ENCODE measurements at regions not wholly inside any gene's neighbourhood (a gene's known extent, or its start where the extent isn't known, plus 50 kb on each side); places are given as distances from the start of the nearest gene placed in this dataset.

DNA sequence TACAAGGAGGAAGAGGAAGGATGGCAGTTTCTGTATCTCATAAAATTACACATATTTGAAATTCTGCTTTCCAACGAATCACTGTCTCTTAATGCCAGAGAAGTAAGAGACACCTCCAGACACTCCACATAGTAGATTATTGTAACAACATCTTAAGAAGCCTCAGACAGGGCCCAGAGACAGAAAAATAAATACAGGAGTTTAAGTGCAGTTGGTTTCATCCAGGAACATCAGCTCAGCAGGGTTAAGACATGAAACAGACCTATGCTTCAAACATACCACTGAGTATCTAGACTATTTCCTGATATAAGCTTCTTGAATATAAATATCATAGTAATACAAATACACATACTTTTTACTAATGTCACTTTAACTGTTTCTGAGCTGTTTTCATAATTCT lies 290.3 kb downstream of the ADAMTS20 start:
- H3K36me3 ChIP-seq (ENCODE audit: control insufficient read depth in 2 of 2, insufficient read depth in 1 of 2, low read length in 2 of 2): no peaks in the 10 kb centered on the region; a peak in 1 of 3 replicates
- H3K4me1 ChIP-seq (ENCODE audit: control insufficient read depth, insufficient read depth, low read length): no peaks in the 10 kb centered on the region
- H3K9me3 ChIP-seq (ENCODE audit: control insufficient read depth, insufficient read depth, low read depth, low read length): no peaks in the 10 kb centered on the region
- CTCF ChIA-PET: no interaction called here
- no peak overlapping the region for H3K27ac ChIP-seq (ENCODE audit: extremely low read depth, low read depth, low read length)
- POLR2A ChIA-PET: no interaction called here
- no peak overlapping the region for H3K4me3 ChIP-seq (ENCODE audit: low read depth, low read length)
- TF ChIP-seq, protein P1, sequence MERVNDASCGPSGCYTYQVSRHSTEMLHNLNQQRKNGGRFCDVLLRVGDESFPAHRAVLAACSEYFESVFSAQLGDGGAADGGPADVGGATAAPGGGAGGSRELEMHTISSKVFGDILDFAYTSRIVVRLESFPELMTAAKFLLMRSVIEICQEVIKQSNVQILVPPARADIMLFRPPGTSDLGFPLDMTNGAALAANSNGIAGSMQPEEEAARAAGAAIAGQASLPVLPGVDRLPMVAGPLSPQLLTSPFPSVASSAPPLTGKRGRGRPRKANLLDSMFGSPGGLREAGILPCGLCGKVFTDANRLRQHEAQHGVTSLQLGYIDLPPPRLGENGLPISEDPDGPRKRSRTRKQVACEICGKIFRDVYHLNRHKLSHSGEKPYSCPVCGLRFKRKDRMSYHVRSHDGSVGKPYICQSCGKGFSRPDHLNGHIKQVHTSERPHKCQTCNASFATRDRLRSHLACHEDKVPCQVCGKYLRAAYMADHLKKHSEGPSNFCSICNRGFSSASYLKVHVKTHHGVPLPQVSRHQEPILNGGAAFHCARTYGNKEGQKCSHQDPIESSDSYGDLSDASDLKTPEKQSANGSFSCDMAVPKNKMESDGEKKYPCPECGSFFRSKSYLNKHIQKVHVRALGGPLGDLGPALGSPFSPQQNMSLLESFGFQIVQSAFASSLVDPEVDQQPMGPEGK (tag by site-specific recombination; IDR thresholded peaks at IDR 0.05): no peak
- TF ChIP-seq, protein P2, sequence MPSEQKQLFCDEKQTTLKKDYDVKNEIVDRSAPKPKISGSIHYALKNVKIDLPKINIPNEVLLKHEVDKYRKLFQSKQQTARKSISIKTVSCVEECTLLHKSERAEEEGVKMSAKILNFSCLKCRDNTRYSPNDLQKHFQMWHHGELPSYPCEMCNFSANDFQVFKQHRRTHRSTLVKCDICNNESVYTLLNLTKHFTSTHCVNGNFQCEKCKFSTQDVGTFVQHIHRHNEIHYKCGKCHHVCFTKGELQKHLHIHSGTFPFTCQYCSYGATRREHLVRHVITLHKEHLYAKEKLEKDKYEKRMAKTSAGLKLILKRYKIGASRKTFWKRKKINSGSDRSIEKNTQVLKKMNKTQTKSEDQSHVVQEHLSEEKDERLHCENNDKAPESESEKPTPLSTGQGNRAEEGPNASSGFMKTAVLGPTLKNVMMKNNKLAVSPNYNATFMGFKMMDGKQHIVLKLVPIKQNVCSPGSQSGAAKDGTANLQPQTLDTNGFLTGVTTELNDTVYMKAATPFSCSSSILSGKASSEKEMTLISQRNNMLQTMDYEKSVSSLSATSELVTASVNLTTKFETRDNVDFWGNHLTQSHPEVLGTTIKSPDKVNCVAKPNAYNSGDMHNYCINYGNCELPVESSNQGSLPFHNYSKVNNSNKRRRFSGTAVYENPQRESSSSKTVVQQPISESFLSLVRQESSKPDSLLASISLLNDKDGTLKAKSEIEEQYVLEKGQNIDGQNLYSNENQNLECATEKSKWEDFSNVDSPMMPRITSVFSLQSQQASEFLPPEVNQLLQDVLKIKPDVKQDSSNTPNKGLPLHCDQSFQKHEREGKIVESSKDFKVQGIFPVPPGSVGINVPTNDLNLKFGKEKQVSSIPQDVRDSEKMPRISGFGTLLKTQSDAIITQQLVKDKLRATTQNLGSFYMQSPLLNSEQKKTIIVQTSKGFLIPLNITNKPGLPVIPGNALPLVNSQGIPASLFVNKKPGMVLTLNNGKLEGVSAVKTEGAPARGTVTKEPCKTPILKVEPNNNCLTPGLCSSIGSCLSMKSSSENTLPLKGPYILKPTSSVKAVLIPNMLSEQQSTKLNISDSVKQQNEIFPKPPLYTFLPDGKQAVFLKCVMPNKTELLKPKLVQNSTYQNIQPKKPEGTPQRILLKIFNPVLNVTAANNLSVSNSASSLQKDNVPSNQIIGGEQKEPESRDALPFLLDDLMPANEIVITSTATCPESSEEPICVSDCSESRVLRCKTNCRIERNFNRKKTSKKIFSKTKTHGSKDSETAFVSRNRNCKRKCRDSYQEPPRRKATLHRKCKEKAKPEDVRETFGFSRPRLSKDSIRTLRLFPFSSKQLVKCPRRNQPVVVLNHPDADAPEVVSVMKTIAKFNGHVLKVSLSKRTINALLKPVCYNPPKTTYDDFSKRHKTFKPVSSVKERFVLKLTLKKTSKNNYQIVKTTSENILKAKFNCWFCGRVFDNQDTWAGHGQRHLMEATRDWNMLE (tag by site-specific recombination; conservative IDR thresholded peaks at IDR 0.05; ENCODE audit: low read depth): no peak
- no peak for TF ChIP-seq ZNF677 (tag by site-specific recombination; IDR thresholded peaks at IDR 0.05)
- TF ChIP-seq ZNF473 (tag by site-specific recombination; IDR thresholded peaks at IDR 0.05): no peak
- TF ChIP-seq YY2 (tag by site-specific recombination; IDR thresholded peaks at IDR 0.05): no peak

DNA sequence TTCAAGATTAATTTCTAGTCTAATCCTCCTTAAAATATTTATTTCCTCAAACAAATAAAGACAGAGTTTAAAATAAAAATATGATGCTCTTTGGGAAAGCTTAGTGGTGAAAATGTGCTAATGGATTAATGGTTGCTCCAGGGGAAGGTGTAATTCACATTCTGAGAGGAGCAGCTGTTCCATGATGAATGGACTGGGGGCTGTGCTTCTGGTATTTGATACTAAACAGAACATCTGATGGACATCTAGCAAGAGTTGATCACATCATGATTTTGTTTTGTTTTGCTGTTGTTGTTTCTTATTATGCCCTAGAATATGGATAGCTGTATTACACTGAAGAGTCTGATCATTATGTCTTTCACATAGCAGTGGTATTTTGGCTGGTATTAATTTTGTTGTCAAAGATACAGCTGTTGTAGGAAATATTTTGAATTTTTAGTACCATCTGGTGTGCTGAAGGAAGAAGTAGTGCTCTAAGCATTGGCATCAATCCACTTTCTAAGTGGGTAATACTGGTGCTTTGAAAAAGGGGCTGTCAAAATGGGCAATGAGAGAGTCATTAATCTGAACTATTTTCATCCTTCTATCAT lies 296.4 kb downstream of the ADAMTS20 start:
- ChIA-PET POLR2A (no interaction called here), CTCF (no interaction called here)
- no peak for TF ChIP-seq ZNF248 (tag by site-specific recombination; IDR thresholded peaks at IDR 0.05)
- TF ChIP-seq ZNF660 (tag by site-specific recombination; IDR thresholded peaks at IDR 0.05): no peak
- no peak for TF ChIP-seq ZBTB7A (tag by site-specific recombination; IDR thresholded peaks at IDR 0.05; ENCODE audit: low read depth)
- TF ChIP-seq ZNF292 (tag by site-specific recombination; IDR thresholded peaks at IDR 0.05; ENCODE audit: borderline replicate concordance, low read depth): no peak
- TF ChIP-seq ZNF561 (tag by site-specific recombination; IDR thresholded peaks at IDR 0.05; ENCODE audit: borderline replicate concordance): no peak
- TF ChIP-seq PRDM1 (tag by site-specific recombination; IDR thresholded peaks at IDR 0.05): no peak
- no peak for TF ChIP-seq ZNF558 (tag by site-specific recombination; IDR thresholded peaks at IDR 0.05)
- TF ChIP-seq YY1 (tag by site-specific recombination; IDR thresholded peaks at IDR 0.05): no peak
- no peak overlapping the region for H3K27ac ChIP-seq (ENCODE audit: extremely low read depth, low read depth, low read length)
- H3K9me3 ChIP-seq (ENCODE audit: control insufficient read depth, insufficient read depth, low read depth, low read length): no peaks in the 10 kb centered on the region
- no peaks in the 10 kb centered on the region for H3K4me1 ChIP-seq (ENCODE audit: control insufficient read depth, insufficient read depth, low read length)
- H3K36me3 ChIP-seq (ENCODE audit: control insufficient read depth in 2 of 2, insufficient read depth in 1 of 2, low read length in 2 of 2): no peaks in the 10 kb centered on the region
- no peak overlapping the region for H3K4me3 ChIP-seq (ENCODE audit: low read depth, low read length)

DNA sequence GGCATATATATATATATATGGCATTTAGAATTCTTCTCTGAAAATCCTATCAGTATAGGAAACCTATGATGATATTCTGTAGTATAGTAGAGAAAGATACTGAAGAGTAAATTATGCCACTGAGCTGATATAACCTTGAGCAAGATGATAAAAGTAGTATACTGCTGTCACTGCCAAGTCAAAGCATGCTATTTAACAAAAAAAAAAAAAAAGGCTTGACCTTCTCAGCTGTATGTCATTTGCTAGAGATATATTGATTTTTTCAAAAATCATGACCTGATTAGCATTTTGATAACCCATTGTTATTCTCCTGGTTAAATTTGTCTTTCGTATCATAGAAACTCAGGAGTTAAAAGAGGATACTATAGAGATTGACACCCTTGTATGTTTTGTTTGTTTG lies 299.4 kb downstream of the ADAMTS20 start:
- TF ChIP-seq ZNF132 (tag by site-specific recombination; IDR thresholded peaks at IDR 0.05; ENCODE audit: borderline replicate concordance) (no peak), SETDB1 (IDR thresholded peaks at IDR 0.05; ENCODE audit: insufficient read length, low read length) (peak; percentile 45), ZNF157 (tag by site-specific recombination; IDR thresholded peaks at IDR 0.05) (peak; percentile 95)
- TF ChIP-seq, protein P3, sequence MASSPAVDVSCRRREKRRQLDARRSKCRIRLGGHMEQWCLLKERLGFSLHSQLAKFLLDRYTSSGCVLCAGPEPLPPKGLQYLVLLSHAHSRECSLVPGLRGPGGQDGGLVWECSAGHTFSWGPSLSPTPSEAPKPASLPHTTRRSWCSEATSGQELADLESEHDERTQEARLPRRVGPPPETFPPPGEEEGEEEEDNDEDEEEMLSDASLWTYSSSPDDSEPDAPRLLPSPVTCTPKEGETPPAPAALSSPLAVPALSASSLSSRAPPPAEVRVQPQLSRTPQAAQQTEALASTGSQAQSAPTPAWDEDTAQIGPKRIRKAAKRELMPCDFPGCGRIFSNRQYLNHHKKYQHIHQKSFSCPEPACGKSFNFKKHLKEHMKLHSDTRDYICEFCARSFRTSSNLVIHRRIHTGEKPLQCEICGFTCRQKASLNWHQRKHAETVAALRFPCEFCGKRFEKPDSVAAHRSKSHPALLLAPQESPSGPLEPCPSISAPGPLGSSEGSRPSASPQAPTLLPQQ (tag by site-specific recombination; IDR thresholded peaks at IDR 0.05): no peak
- Histone ChIP-seq H3K4me1 (ENCODE audit: control insufficient read depth, insufficient read depth, low read length) (no peaks in the 10 kb centered on the region), H3K27ac (ENCODE audit: extremely low read depth, low read depth, low read length) (no peak overlapping the region), H3K9me3 (ENCODE audit: control insufficient read depth, insufficient read depth, low read depth, low read length) (no peaks in the 10 kb centered on the region), H3K36me3 (ENCODE audit: control insufficient read depth in 2 of 2, insufficient read depth in 1 of 2, low read length in 2 of 2) (no peaks in the 10 kb centered on the region), H3K4me3 (ENCODE audit: low read depth, low read length) (no peak overlapping the region)
- ChIA-PET CTCF (no interaction called here), POLR2A (no interaction called here)
